ENCODE measurements at regions not wholly inside any gene's neighbourhood (a gene's known extent, or its start where the extent isn't known, plus 50 kb on each side); places are given as distances from the start of the nearest gene placed in this dataset.

DNA sequence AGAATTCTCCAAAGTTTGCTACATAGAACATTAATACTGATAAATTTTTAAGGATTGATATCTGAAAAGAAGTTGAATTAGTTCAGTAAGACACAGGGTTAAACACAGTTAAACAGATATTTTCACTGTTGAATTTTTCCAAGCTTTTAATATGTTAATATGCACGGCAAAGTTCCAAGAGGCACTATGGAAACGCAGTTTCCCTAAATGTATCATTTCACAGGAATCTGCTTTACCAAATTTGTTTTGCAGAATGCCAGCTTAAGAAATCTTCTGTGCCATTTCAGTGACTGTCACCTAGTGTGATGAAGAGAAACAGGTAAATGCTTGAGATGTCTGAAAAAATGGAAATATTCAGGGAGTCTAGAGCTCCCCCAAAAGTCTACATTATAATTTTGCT, 395.9 kb upstream of the GRIA3 start:
- no peak for TF ChIP-seq POLR2A (IDR thresholded peaks at IDR 0.05)
- TF ChIP-seq, protein P1, sequence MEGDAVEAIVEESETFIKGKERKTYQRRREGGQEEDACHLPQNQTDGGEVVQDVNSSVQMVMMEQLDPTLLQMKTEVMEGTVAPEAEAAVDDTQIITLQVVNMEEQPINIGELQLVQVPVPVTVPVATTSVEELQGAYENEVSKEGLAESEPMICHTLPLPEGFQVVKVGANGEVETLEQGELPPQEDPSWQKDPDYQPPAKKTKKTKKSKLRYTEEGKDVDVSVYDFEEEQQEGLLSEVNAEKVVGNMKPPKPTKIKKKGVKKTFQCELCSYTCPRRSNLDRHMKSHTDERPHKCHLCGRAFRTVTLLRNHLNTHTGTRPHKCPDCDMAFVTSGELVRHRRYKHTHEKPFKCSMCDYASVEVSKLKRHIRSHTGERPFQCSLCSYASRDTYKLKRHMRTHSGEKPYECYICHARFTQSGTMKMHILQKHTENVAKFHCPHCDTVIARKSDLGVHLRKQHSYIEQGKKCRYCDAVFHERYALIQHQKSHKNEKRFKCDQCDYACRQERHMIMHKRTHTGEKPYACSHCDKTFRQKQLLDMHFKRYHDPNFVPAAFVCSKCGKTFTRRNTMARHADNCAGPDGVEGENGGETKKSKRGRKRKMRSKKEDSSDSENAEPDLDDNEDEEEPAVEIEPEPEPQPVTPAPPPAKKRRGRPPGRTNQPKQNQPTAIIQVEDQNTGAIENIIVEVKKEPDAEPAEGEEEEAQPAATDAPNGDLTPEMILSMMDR (IDR thresholded peaks at IDR 0.05) = no peak
